C4-2B (cell line): ENCODE measurements at regions not wholly inside any gene's neighbourhood (a gene's known extent, or its start where the extent isn't known, plus 50 kb on each side); places are given as distances from the start of the nearest gene placed in this dataset.

Source experiments
- ZFX ChIP-seq: fragments of 450-650 bp; IDR thresholded peaks from 2 replicates; pipeline ENCODE4 v1.6.1; 2017
- TF ChIP-seq, protein P1 (sequence below): fragments of 450-650 bp; conservative IDR thresholded peaks from 2 replicates; pipeline ENCODE4 v1.5.1; 2017; ENCODE audit warnings: mild to moderate bottlenecking

DNA sequence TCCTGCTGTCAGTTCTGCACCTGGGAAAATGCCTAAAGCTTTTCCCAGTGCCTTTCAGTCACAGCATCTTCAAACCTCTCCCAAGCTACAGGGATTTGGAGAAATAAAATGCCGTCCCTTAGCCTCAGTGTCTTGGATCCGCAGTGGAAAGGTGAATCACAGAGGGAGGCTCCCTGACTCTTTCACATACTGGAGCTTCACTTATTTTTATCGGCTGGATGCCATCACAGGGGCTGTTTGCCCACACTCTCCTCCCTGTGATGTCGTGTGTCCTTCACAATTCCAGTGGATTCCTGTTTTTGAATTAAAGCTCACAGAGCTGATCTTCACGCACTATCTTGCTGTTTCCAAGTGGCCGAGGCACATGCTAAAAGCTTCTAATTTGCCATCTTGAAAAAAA, 1303.1 kb upstream of the DDX18 start:
- TF ChIP-seq, protein P1, sequence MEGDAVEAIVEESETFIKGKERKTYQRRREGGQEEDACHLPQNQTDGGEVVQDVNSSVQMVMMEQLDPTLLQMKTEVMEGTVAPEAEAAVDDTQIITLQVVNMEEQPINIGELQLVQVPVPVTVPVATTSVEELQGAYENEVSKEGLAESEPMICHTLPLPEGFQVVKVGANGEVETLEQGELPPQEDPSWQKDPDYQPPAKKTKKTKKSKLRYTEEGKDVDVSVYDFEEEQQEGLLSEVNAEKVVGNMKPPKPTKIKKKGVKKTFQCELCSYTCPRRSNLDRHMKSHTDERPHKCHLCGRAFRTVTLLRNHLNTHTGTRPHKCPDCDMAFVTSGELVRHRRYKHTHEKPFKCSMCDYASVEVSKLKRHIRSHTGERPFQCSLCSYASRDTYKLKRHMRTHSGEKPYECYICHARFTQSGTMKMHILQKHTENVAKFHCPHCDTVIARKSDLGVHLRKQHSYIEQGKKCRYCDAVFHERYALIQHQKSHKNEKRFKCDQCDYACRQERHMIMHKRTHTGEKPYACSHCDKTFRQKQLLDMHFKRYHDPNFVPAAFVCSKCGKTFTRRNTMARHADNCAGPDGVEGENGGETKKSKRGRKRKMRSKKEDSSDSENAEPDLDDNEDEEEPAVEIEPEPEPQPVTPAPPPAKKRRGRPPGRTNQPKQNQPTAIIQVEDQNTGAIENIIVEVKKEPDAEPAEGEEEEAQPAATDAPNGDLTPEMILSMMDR: no peak
- TF ChIP-seq ZFX: no peak
